ENCODE measurements at regions not wholly inside any gene's neighbourhood (a gene's known extent, or its start where the extent isn't known, plus 50 kb on each side); places are given as distances from the start of the nearest gene placed in this dataset.
"Not testable (repeated sequence)": the region's sequence is repeated elsewhere in the genome, so short reads cannot be mapped to it uniquely, and the experiment has no call there.

- DNase-seq (ENCODE audit: extremely low spot score): no peak
- 86% methylated on average over 2 of the region's 2 CpGs for WGBS
- Histone ChIP-seq H3K4me3 (ENCODE audit: low read depth, low read length) (no peak overlapping the region), H3K27ac (ENCODE audit: low read depth) (no peak overlapping the region), H3K36me3 (ENCODE audit: insufficient read depth) (no peaks in the 10 kb centered on the region), H3K4me1 (ENCODE audit: insufficient read depth) (no peaks in the 10 kb centered on the region)
These were observed 74.8 kb upstream of the LRRN2 start for GRCh38 chr1:204760350-204760749.

GRCh38 chr1:204760757-204761156 is 75.2 kb upstream of the LRRN2 start:
- H3K4me1 ChIP-seq (ENCODE audit: insufficient read depth): no peaks in the 10 kb centered on the region
- H3K4me3 ChIP-seq (ENCODE audit: low read depth, low read length): no peak overlapping the region
- 90% methylated on average over 3 of the region's 3 CpGs for WGBS
- H3K36me3 ChIP-seq (ENCODE audit: insufficient read depth): no peaks in the 10 kb centered on the region
- no peak overlapping the region for H3K27ac ChIP-seq (ENCODE audit: low read depth)
- no peak for DNase-seq (ENCODE audit: extremely low spot score)

- no peak for DNase-seq (ENCODE audit: extremely low spot score)
- H3K4me3 ChIP-seq (ENCODE audit: low read depth, low read length): no peak overlapping the region
- no peaks in the 10 kb centered on the region for H3K36me3 ChIP-seq (ENCODE audit: insufficient read depth)
- H3K27ac ChIP-seq (ENCODE audit: low read depth): no peak overlapping the region
- 17% methylated on average over 18 of the region's 18 CpGs for WGBS
- H3K4me1 ChIP-seq (ENCODE audit: insufficient read depth): no peaks in the 10 kb centered on the region
These were observed 78.4 kb upstream of the LRRN2 start for GRCh38 chr1:204763773-204764427.

GRCh38 chr1:204769997-204770396 is 84.5 kb upstream of the LRRN2 start:
- DNase-seq (ENCODE audit: extremely low spot score): no peak
- 72% methylated on average over 2 of the region's 2 CpGs for WGBS

GRCh38 chr1:204771358-204771757 is 85.8 kb upstream of the LRRN2 start:
- DNase-seq (ENCODE audit: extremely low spot score): no peak
- no peaks in the 10 kb centered on the region for H3K4me1 ChIP-seq (ENCODE audit: insufficient read depth)
- H3K27ac ChIP-seq (ENCODE audit: low read depth): no peak overlapping the region
- no peaks in the 10 kb centered on the region for H3K36me3 ChIP-seq (ENCODE audit: insufficient read depth)
- 89% methylated on average over 7 of the region's 7 CpGs for WGBS
- no peak overlapping the region for H3K4me3 ChIP-seq (ENCODE audit: low read depth, low read length)

More at GRCh38 chr1:204769997-204770396, 84.5 kb upstream of the LRRN2 start:
- no peaks in the 10 kb centered on the region for H3K4me1 ChIP-seq (ENCODE audit: insufficient read depth)
- no peak overlapping the region for H3K27ac ChIP-seq (ENCODE audit: low read depth)
- no peaks in the 10 kb centered on the region for H3K36me3 ChIP-seq (ENCODE audit: insufficient read depth)
- H3K4me3 ChIP-seq (ENCODE audit: low read depth, low read length): no peak overlapping the region

- no peaks in the 10 kb centered on the region for H3K4me1 ChIP-seq (ENCODE audit: insufficient read depth)
- H3K36me3 ChIP-seq (ENCODE audit: insufficient read depth): no peaks in the 10 kb centered on the region
- no peak overlapping the region for H3K4me3 ChIP-seq (ENCODE audit: low read depth, low read length)
- no peak overlapping the region for H3K27ac ChIP-seq (ENCODE audit: low read depth)
- no peak for DNase-seq (ENCODE audit: extremely low spot score)
- 45% methylated on average over 1 of the region's 1 CpG for WGBS
These were observed 87.7 kb upstream of the LRRN2 start for GRCh38 chr1:204773246-204773645.

- 42% methylated on average over 4 of the region's 4 CpGs for WGBS
- no peak overlapping the region for H3K27ac ChIP-seq (ENCODE audit: low read depth)
- no peaks in the 10 kb centered on the region for H3K4me1 ChIP-seq (ENCODE audit: insufficient read depth)
- DNase-seq (ENCODE audit: extremely low spot score): no peak
- no peaks in the 10 kb centered on the region for H3K36me3 ChIP-seq (ENCODE audit: insufficient read depth)
- no peak overlapping the region for H3K4me3 ChIP-seq (ENCODE audit: low read depth, low read length)
These were observed 90.0 kb upstream of the LRRN2 start for GRCh38 chr1:204775546-204775945.

GRCh38 chr1:204777591-204777990 is 92.1 kb upstream of the LRRN2 start:
- Histone ChIP-seq H3K27ac (ENCODE audit: low read depth) (no peak overlapping the region), H3K4me1 (ENCODE audit: insufficient read depth) (no peaks in the 10 kb centered on the region), H3K4me3 (ENCODE audit: low read depth, low read length) (no peak overlapping the region), H3K36me3 (ENCODE audit: insufficient read depth) (no peaks in the 10 kb centered on the region)
- DNase-seq (ENCODE audit: extremely low spot score): no peak
- 86% methylated on average over 7 of the region's 7 CpGs for WGBS

GRCh38 chr1:204780630-204781029 is 90.0 kb upstream of the NFASC start:
- no peak for DNase-seq (ENCODE audit: extremely low spot score)
- WGBS: 79% methylated on average over 3 of the region's 3 CpGs
- Histone ChIP-seq H3K4me1 (ENCODE audit: insufficient read depth) (no peaks in the 10 kb centered on the region), H3K36me3 (ENCODE audit: insufficient read depth) (no peaks in the 10 kb centered on the region), H3K27ac (ENCODE audit: low read depth) (no peak overlapping the region), H3K4me3 (ENCODE audit: low read depth, low read length) (no peak overlapping the region)

GRCh38 chr1:204782118-204782700 is 88.5 kb upstream of the NFASC start:
- Histone ChIP-seq H3K4me1 (ENCODE audit: insufficient read depth) (no peaks in the 10 kb centered on the region), H3K4me3 (ENCODE audit: low read depth, low read length) (no peak overlapping the region), H3K27ac (ENCODE audit: low read depth) (no peak overlapping the region), H3K36me3 (ENCODE audit: insufficient read depth) (no peaks in the 10 kb centered on the region)
- 52% methylated on average over 4 of the region's 4 CpGs for WGBS
- DNase-seq (ENCODE audit: extremely low spot score): no peak

GRCh38 chr1:204785023-204785422 is 85.6 kb upstream of the NFASC start:
- not testable (repeated sequence) for H3K36me3 ChIP-seq (ENCODE audit: insufficient read depth); H3K27ac ChIP-seq (ENCODE audit: low read depth); H3K4me3 ChIP-seq (ENCODE audit: low read depth, low read length); DNase-seq (ENCODE audit: extremely low spot score); H3K4me1 ChIP-seq (ENCODE audit: insufficient read depth)
- 85% methylated on average over 4 of the region's 4 CpGs for WGBS

GRCh38 chr1:204788470-204788869 is 82.2 kb upstream of the NFASC start:
- H3K4me3 ChIP-seq (ENCODE audit: low read depth, low read length): no peak overlapping the region
- H3K4me1 ChIP-seq (ENCODE audit: insufficient read depth): no peaks in the 10 kb centered on the region

GRCh38 chr1:204791453-204792353 is 79.0 kb upstream of the NFASC start:
- Histone ChIP-seq H3K27ac (ENCODE audit: low read depth) (no peak overlapping the region), H3K4me1 (ENCODE audit: insufficient read depth) (no peaks in the 10 kb centered on the region), H3K36me3 (ENCODE audit: insufficient read depth) (no peaks in the 10 kb centered on the region), H3K4me3 (ENCODE audit: low read depth, low read length) (no peak overlapping the region)
- WGBS: 27% methylated on average over 15 of the region's 15 CpGs
- DNase-seq (ENCODE audit: extremely low spot score): no peak

More at GRCh38 chr1:204788470-204788869, 82.2 kb upstream of the NFASC start:
- no peak for DNase-seq (ENCODE audit: extremely low spot score)
- Histone ChIP-seq H3K36me3 (ENCODE audit: insufficient read depth) (no peaks in the 10 kb centered on the region), H3K27ac (ENCODE audit: low read depth) (no peak overlapping the region)

- Histone ChIP-seq H3K4me1 (ENCODE audit: insufficient read depth) (no peaks in the 10 kb centered on the region), H3K4me3 (ENCODE audit: low read depth, low read length) (no peak overlapping the region), H3K36me3 (ENCODE audit: insufficient read depth) (no peaks in the 10 kb centered on the region), H3K27ac (ENCODE audit: low read depth) (no peak overlapping the region)
- 53% methylated on average over 6 of the region's 6 CpGs for WGBS
- no peak for DNase-seq (ENCODE audit: extremely low spot score)
These were observed 78.3 kb upstream of the NFASC start for GRCh38 chr1:204792354-204792692.

All from urinary bladder (tissue), 3 donors.